ENCODE measurements at regions not wholly inside any gene's neighbourhood (a gene's known extent, or its start where the extent isn't known, plus 50 kb on each side); places are given as distances from the start of the nearest gene placed in this dataset.

DNA sequence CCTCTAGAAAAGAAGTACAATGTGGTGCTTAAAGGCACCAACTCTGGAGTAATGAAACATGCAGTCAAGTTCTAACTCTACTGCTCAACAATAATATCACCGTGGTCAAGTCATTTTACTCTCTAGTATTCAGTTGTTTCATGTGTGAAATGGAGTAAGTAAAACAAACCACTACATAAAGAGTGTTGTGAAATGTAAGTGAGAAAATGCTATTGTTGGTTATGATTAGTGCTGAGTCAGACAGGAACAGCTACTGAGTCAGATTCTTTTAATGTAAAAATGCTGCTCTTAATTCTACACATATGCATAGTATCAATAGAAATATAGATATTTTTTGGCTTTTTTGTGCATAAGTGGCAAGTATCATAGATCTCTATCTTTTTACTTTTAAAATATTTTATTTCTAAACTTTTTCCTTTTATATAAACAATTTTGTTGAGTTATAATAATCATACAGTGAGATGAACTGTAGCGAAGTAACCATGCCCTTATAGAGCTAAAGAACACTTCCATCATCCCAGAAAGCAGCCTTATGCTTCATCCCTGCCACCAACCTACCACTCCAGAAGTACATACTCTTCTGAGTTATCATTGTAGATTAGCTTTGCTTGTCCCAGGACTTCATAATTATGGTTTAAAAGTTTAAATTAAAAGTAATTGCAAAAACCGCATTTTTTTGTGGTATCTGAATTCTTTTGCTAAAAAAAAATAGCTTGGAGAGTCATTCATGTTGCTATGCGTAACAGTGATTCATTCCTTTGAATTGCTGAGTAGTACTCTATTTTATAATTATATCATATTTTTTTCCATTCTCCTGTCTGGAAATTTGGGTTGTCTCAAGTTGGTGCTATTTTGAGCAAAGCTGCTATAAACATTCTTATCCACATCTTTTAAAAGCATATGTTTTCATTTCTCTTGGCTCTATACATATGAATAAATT lies 548.2 kb upstream of the CLINT1 start:
- dilution Hi-C loops (cut with MboI; ENCODE audit: extremely low pct_ligation_motif_present, low sequenced_read_pairs): no loop called here
- H3K79me2 ChIP-seq (ENCODE audit: control insufficient read depth, insufficient read depth, low read length): no peaks in the 10 kb centered on the region
- peak overlapping the region; percentile 53 for H3K4me2 ChIP-seq (ENCODE audit: control insufficient read depth, extremely low read depth, insufficient read depth, low read depth, low read length)
- FAIRE-seq (peak; percentile 74), DNase-seq (ENCODE audit: low read depth, low spot score) (peak; percentile 33)
- no peak overlapping the region for H3K4me3 ChIP-seq (ENCODE audit: control insufficient read depth in 2 of 3, extremely low read depth in 1 of 3, insufficient read depth in 2 of 3, low read depth in 1 of 3, low read length in 3 of 3)
- H3K36me3 ChIP-seq (ENCODE audit: control insufficient read depth in 2 of 2, extremely low read depth in 1 of 2, insufficient read depth in 2 of 2, low read length in 2 of 2): no peaks in the 10 kb centered on the region
- peaks cover 13% of the 10 kb centered on the region for H3K4me1 ChIP-seq (ENCODE audit: control insufficient read depth, extremely low read depth, insufficient read depth, low read length)
- peaks cover 2% of the 10 kb centered on the region for H3K9me3 ChIP-seq (ENCODE audit: control insufficient read depth, low read depth, low read length)
- no peaks in the 10 kb centered on the region for H3K27me3 ChIP-seq (ENCODE audit: control insufficient read depth, extremely low read depth, insufficient read depth, low read length)
- no peaks in the 10 kb centered on the region for H3K9me1 ChIP-seq (ENCODE audit: control insufficient read depth, extremely low read depth, insufficient read depth, low read length)
- H4K20me1 ChIP-seq (ENCODE audit: control insufficient read depth, extremely low read depth, insufficient read depth, low read length): no peaks in the 10 kb centered on the region
- H3K9ac ChIP-seq (ENCODE audit: control insufficient read depth, extremely low read depth, insufficient read depth, low read length): no peak overlapping the region
- peak overlapping the region; percentile 69 for H3K27ac ChIP-seq (ENCODE audit: control insufficient read depth, insufficient read depth, low read length)
- H2AFZ ChIP-seq (ENCODE audit: control insufficient read depth, low read length): no peak overlapping the region
- TF ChIP-seq, protein P1, sequence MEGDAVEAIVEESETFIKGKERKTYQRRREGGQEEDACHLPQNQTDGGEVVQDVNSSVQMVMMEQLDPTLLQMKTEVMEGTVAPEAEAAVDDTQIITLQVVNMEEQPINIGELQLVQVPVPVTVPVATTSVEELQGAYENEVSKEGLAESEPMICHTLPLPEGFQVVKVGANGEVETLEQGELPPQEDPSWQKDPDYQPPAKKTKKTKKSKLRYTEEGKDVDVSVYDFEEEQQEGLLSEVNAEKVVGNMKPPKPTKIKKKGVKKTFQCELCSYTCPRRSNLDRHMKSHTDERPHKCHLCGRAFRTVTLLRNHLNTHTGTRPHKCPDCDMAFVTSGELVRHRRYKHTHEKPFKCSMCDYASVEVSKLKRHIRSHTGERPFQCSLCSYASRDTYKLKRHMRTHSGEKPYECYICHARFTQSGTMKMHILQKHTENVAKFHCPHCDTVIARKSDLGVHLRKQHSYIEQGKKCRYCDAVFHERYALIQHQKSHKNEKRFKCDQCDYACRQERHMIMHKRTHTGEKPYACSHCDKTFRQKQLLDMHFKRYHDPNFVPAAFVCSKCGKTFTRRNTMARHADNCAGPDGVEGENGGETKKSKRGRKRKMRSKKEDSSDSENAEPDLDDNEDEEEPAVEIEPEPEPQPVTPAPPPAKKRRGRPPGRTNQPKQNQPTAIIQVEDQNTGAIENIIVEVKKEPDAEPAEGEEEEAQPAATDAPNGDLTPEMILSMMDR (optimal IDR thresholded peaks at IDR 0.05 in 1 of 3, IDR thresholded peaks at IDR 0.05 in 1 of 3, conservative IDR thresholded peaks at IDR 0.05 in 1 of 3; ENCODE audit: extremely low read depth in 1 of 3, insufficient read depth in 2 of 3, low read length in 3 of 3): no peak
- no peak for TF ChIP-seq EZH2 (IDR thresholded peaks at IDR 0.05; ENCODE audit: low read length)

GRCh38 chr5:158398360-158399201 lies 539.6 kb upstream of the CLINT1 start:
- Histone ChIP-seq H4K20me1 (ENCODE audit: control insufficient read depth, extremely low read depth, insufficient read depth, low read length) (no peaks in the 10 kb centered on the region), H2AFZ (ENCODE audit: control insufficient read depth, low read length) (no peak overlapping the region), H3K36me3 (ENCODE audit: control insufficient read depth in 2 of 2, extremely low read depth in 1 of 2, insufficient read depth in 2 of 2, low read length in 2 of 2) (no peaks in the 10 kb centered on the region), H3K9me3 (ENCODE audit: control insufficient read depth, low read depth, low read length) (no peaks in the 10 kb centered on the region), H3K9me1 (ENCODE audit: control insufficient read depth, extremely low read depth, insufficient read depth, low read length) (no peaks in the 10 kb centered on the region), H3K27ac (ENCODE audit: control insufficient read depth, insufficient read depth, low read length) (no peak overlapping the region), H3K4me3 (ENCODE audit: control insufficient read depth in 2 of 3, extremely low read depth in 1 of 3, insufficient read depth in 2 of 3, low read depth in 1 of 3, low read length in 3 of 3) (no peak overlapping the region), H3K4me1 (ENCODE audit: control insufficient read depth, extremely low read depth, insufficient read depth, low read length) (no peaks in the 10 kb centered on the region), H3K4me2 (ENCODE audit: control insufficient read depth, extremely low read depth, insufficient read depth, low read depth, low read length) (no peak overlapping the region), H3K79me2 (ENCODE audit: control insufficient read depth, insufficient read depth, low read length) (no peaks in the 10 kb centered on the region), H3K27me3 (ENCODE audit: control insufficient read depth, extremely low read depth, insufficient read depth, low read length) (no peaks in the 10 kb centered on the region), H3K9ac (ENCODE audit: control insufficient read depth, extremely low read depth, insufficient read depth, low read length) (no peak overlapping the region)
- DNase-seq (ENCODE audit: low read depth, low spot score): no peak
- TF ChIP-seq, protein P1 (optimal IDR thresholded peaks at IDR 0.05 in 1 of 3, IDR thresholded peaks at IDR 0.05 in 1 of 3, conservative IDR thresholded peaks at IDR 0.05 in 1 of 3; ENCODE audit: extremely low read depth in 1 of 3, insufficient read depth in 2 of 3, low read length in 3 of 3): no peak
- TF ChIP-seq EZH2 (IDR thresholded peaks at IDR 0.05; ENCODE audit: low read length): no peak
- dilution Hi-C loops (cut with MboI; ENCODE audit: extremely low pct_ligation_motif_present, low sequenced_read_pairs): no loop called here
- FAIRE-seq: no peak

Measured in keratinocyte (primary cell).